ENCODE measurements at regions not wholly inside any gene's neighbourhood (a gene's known extent, or its start where the extent isn't known, plus 50 kb on each side); places are given as distances from the start of the nearest gene placed in this dataset.
A peak's percentile ranks its signal among the peaks of the same experiment; 100 is the strongest.

GRCh38 chr2:187136646-187137045 lies 287.7 kb upstream of the ZSWIM2 start:
- no peak overlapping the region for H3K4me3 ChIP-seq (ENCODE audit: low read length in 3 of 3)
- DNase-seq (peak in 1 of 5 donors; percentile 60), FAIRE-seq (no peak)
- H3K27me3 ChIP-seq (ENCODE audit: control insufficient read depth, insufficient read depth, low read length), result no peaks in the 10 kb centered on the region
- intact Hi-C loops (cut with DNase I), result no loop called here
- H3K27ac ChIP-seq (ENCODE audit: low read depth in 2 of 2, low read length in 2 of 2), result no peak overlapping the region
- no peak for TF ChIP-seq CTCF (IDR thresholded peaks at IDR 0.05; ENCODE audit: borderline replicate concordance, extremely low read depth, insufficient read depth)
- H3K36me3 ChIP-seq (ENCODE audit: control insufficient read depth in 2 of 3, insufficient read depth in 3 of 3, low read length in 3 of 3), result no peaks in the 10 kb centered on the region
- H3K4me1 ChIP-seq (ENCODE audit: control insufficient read depth in 2 of 3, insufficient read depth in 2 of 3, low read depth in 1 of 3, low read length in 3 of 3), result no peaks in the 10 kb centered on the region
- H3K9me3 ChIP-seq (ENCODE audit: control insufficient read depth in 2 of 3, insufficient read depth in 1 of 3, low read length in 3 of 3), result no peaks in the 10 kb centered on the region
- no peak overlapping the region for H3K9ac ChIP-seq (ENCODE audit: low read length in 3 of 3)

DNA sequence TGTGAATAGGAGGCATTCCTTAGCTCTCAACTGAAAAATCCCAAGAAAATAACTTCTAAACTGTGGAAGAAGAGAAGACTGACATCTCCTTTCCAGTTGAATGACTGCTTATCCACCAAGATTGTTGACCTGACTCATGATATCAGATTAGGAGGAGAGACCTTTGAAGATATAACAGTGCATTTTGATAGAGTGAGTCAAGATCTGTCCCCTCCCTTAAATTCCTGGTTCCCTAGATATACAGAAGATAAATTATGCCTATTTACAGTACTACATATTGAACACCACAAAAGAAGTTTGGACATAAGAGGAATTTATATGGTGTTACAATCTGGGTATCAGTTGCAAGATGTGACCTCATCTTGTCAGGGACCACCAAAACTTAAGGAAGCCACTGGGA lies 285.3 kb upstream of the ZSWIM2 start:
- intact Hi-C loops (cut with DNase I), result no loop called here
- no peak overlapping the region for H3K27ac ChIP-seq (ENCODE audit: low read depth in 2 of 2, low read length in 2 of 2)

GRCh38 chr2:187129868-187130267 lies 280.9 kb upstream of the ZSWIM2 start:
- no peak overlapping the region for H3K4me3 ChIP-seq (ENCODE audit: low read length in 3 of 3)
- no peaks in the 10 kb centered on the region for H3K9me3 ChIP-seq (ENCODE audit: control insufficient read depth in 2 of 3, insufficient read depth in 1 of 3, low read length in 3 of 3)
- FAIRE-seq (no peak), DNase-seq (no peak)
- H3K4me1 ChIP-seq (ENCODE audit: control insufficient read depth in 2 of 3, insufficient read depth in 2 of 3, low read depth in 1 of 3, low read length in 3 of 3), result no peaks in the 10 kb centered on the region
- no peak for TF ChIP-seq CTCF (IDR thresholded peaks at IDR 0.05; ENCODE audit: borderline replicate concordance, extremely low read depth, insufficient read depth)
- no peaks in the 10 kb centered on the region for H3K27me3 ChIP-seq (ENCODE audit: control insufficient read depth, insufficient read depth, low read length)
- H3K27ac ChIP-seq (ENCODE audit: low read depth in 2 of 2, low read length in 2 of 2), result no peak overlapping the region
- intact Hi-C loops (cut with DNase I), result no loop called here
- H3K9ac ChIP-seq (ENCODE audit: low read length in 3 of 3), result no peak overlapping the region
- no peaks in the 10 kb centered on the region for H3K36me3 ChIP-seq (ENCODE audit: control insufficient read depth in 2 of 3, insufficient read depth in 3 of 3, low read length in 3 of 3)

More for the DNA sequence above, 285.3 kb upstream of the ZSWIM2 start:
- no peaks in the 10 kb centered on the region for H3K36me3 ChIP-seq (ENCODE audit: control insufficient read depth in 2 of 3, insufficient read depth in 3 of 3, low read length in 3 of 3)
- no peaks in the 10 kb centered on the region for H3K27me3 ChIP-seq (ENCODE audit: control insufficient read depth, insufficient read depth, low read length)
- TF ChIP-seq CTCF (IDR thresholded peaks at IDR 0.05; ENCODE audit: borderline replicate concordance, extremely low read depth, insufficient read depth), result no peak
- FAIRE-seq (no peak), DNase-seq (no peak)
- no peak overlapping the region for H3K9ac ChIP-seq (ENCODE audit: low read length in 3 of 3)
- no peaks in the 10 kb centered on the region for H3K4me1 ChIP-seq (ENCODE audit: control insufficient read depth in 2 of 3, insufficient read depth in 2 of 3, low read depth in 1 of 3, low read length in 3 of 3)
- no peaks in the 10 kb centered on the region for H3K9me3 ChIP-seq (ENCODE audit: control insufficient read depth in 2 of 3, insufficient read depth in 1 of 3, low read length in 3 of 3)
- no peak overlapping the region for H3K4me3 ChIP-seq (ENCODE audit: low read length in 3 of 3)

DNA sequence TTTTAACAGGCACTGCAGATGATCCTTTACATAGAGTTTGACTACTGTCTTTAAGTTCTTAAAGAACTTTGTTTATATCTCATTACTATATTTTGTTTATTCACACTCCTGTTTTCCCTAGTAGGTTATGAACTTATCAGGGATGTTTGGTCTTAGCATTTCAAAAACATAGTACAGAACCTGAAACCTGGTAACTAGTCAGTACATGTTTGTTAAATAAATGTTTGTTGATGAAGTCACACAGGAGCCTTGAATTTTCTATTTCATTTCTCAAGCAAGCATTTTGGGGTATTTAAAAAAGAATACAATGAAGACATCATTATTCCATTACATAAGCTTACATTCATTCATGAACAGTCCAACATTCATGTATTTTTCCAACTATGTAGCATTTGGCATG lies 280.3 kb upstream of the ZSWIM2 start:
- Histone ChIP-seq H3K4me1 (ENCODE audit: control insufficient read depth in 2 of 3, insufficient read depth in 2 of 3, low read depth in 1 of 3, low read length in 3 of 3) (no peaks in the 10 kb centered on the region), H3K4me3 (ENCODE audit: low read length in 3 of 3) (no peak overlapping the region), H3K27ac (ENCODE audit: low read depth in 2 of 2, low read length in 2 of 2) (no peak overlapping the region), H3K27me3 (ENCODE audit: control insufficient read depth, insufficient read depth, low read length) (no peaks in the 10 kb centered on the region), H3K9ac (ENCODE audit: low read length in 3 of 3) (no peak overlapping the region), H3K9me3 (ENCODE audit: control insufficient read depth in 2 of 3, insufficient read depth in 1 of 3, low read length in 3 of 3) (no peaks in the 10 kb centered on the region), H3K36me3 (ENCODE audit: control insufficient read depth in 2 of 3, insufficient read depth in 3 of 3, low read length in 3 of 3) (no peaks in the 10 kb centered on the region)
- intact Hi-C loops (cut with DNase I), result no loop called here
- TF ChIP-seq CTCF (IDR thresholded peaks at IDR 0.05; ENCODE audit: borderline replicate concordance, extremely low read depth, insufficient read depth), result no peak
- FAIRE-seq (no peak), DNase-seq (no peak)

Data from kidney (tissue), 13 donors.